ENCODE measurements at regions not wholly inside any gene's neighbourhood (a gene's known extent, or its start where the extent isn't known, plus 50 kb on each side); places are given as distances from the start of the nearest gene placed in this dataset.
"Not testable (repeated sequence)": the region's sequence is repeated elsewhere in the genome, so short reads cannot be mapped to it uniquely, and the experiment has no call there.

DNA sequence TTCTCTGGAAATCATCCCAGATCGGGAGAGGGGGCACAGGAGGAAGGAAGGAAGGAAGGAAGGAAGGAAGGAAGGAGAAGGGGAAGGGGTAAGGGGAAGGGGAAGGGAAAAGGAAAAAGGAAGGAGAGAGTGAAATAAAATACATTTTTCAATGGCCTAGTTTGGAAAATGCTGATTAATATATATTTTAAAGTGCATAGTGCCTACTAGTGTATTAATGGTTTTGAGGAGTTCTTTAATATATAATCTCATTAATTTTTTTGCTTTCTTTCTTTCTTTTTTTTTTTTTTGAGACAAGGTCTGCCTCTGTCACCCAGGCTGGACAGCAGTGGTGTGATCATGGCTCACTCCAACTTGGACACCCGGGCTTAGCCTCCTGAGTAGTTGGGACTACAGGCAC lies 107.8 kb upstream of the FOLH1 start:
- H3K18ac ChIP-seq (ENCODE audit: low read length), result no peak overlapping the region
- H2AFZ ChIP-seq (ENCODE audit: low read length), result no peak overlapping the region
- no peaks in the 10 kb centered on the region for H3K36me3 ChIP-seq (replicated peaks in 1 of 2; ENCODE audit: control insufficient read depth in 2 of 2, insufficient read depth in 2 of 2, low read length in 2 of 2)
- no peak overlapping the region for H3K27ac ChIP-seq (replicated peaks; ENCODE audit: low read length)
- no peak overlapping the region for H4K91ac ChIP-seq (ENCODE audit: low read depth, low read length, poor library complexity)
- no peaks in the 10 kb centered on the region for H3K79me1 ChIP-seq (ENCODE audit: low read depth, low read length)
- H3K4ac ChIP-seq (ENCODE audit: low read length), result no peak overlapping the region
- no peak overlapping the region for H2BK15ac ChIP-seq (ENCODE audit: low read length)
- no peak overlapping the region for H2BK5ac ChIP-seq (ENCODE audit: low read length)
- H2BK12ac ChIP-seq (ENCODE audit: low read length), result no peak overlapping the region
- no peak overlapping the region for H4K8ac ChIP-seq (ENCODE audit: low read depth, low read length)
- no peak overlapping the region for H2AK5ac ChIP-seq (ENCODE audit: low read depth, low read length)
- WGBS, 2 donors (ENCODE audit: extremely low coverage in 2 of 2, insufficient read length in 2 of 2, insufficient replicate concordance in 1 of 2), result no CpG with 5 or more reads among the region's 2 CpGs
- no peak overlapping the region for H3K23ac ChIP-seq (ENCODE audit: low read depth, low read length, poor library complexity)
- no peak overlapping the region for H3K4me3 ChIP-seq (ENCODE audit: low read length in 2 of 2)
- H3K4me1 ChIP-seq (ENCODE audit: control insufficient read depth in 2 of 2, insufficient read depth in 1 of 2, low read depth in 1 of 2, low read length in 2 of 2), result no peaks in the 10 kb centered on the region
- H3K27me3 ChIP-seq (ENCODE audit: control insufficient read depth in 3 of 3, insufficient read depth in 3 of 3, low read depth in 1 of 3, low read length in 3 of 3), result no peaks in the 10 kb centered on the region
- no peak overlapping the region for H3K9ac ChIP-seq (ENCODE audit: low read depth, low read length, poor library complexity)
- no peak overlapping the region for H2BK120ac ChIP-seq (ENCODE audit: low read depth, low read length)
- no peak for DNase-seq (ENCODE audit: low spot score)
- H3K9me3 ChIP-seq (replicated peaks in 1 of 2; ENCODE audit: control insufficient read depth in 2 of 2, insufficient read depth in 1 of 2, low read depth in 1 of 2, low read length in 2 of 2), result no peaks in the 10 kb centered on the region
- H3K4me2 ChIP-seq (ENCODE audit: insufficient read depth, low read length, poor library complexity, severe bottlenecking), result no peak overlapping the region
- no peak overlapping the region for H3K14ac ChIP-seq (ENCODE audit: low read length)

DNA sequence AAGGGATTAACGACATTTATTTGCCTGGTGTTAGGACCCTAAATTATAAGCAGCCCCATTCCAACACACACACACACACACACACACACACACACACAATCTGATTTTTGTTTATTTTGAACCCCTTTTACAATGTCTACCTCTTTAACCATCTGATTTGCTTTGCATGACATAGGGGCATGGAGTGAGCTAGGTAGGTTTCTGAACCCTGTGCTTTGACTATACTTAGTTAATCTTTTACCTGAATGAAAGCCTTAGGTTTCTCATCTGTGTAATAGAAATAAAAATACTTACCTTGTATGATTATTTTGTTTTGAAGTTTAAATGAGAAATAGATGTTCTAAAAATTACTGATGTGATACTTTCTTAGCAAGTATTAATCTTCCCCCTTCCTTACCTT lies 94.7 kb upstream of the FOLH1 start:
- no peak overlapping the region for H3K14ac ChIP-seq (ENCODE audit: low read length)
- H2AK5ac ChIP-seq (ENCODE audit: low read depth, low read length), result no peak overlapping the region
- DNase-seq (ENCODE audit: low spot score), result no peak
- no peaks in the 10 kb centered on the region for H3K36me3 ChIP-seq (replicated peaks in 1 of 2; ENCODE audit: control insufficient read depth in 2 of 2, insufficient read depth in 2 of 2, low read length in 2 of 2)
- no peaks in the 10 kb centered on the region for H3K79me1 ChIP-seq (ENCODE audit: low read depth, low read length)
- no peaks in the 10 kb centered on the region for H3K9me3 ChIP-seq (replicated peaks in 1 of 2; ENCODE audit: control insufficient read depth in 2 of 2, insufficient read depth in 1 of 2, low read depth in 1 of 2, low read length in 2 of 2)
- no peak overlapping the region for H2BK120ac ChIP-seq (ENCODE audit: low read depth, low read length)
- H3K4ac ChIP-seq (ENCODE audit: low read length), result no peak overlapping the region
- H2BK12ac ChIP-seq (ENCODE audit: low read length), result no peak overlapping the region
- H2AFZ ChIP-seq (ENCODE audit: low read length), result no peak overlapping the region
- H3K4me3 ChIP-seq (ENCODE audit: low read length in 2 of 2), result no peak overlapping the region
- WGBS, 2 donors (ENCODE audit: extremely low coverage in 2 of 2, insufficient read length in 2 of 2, insufficient replicate concordance in 1 of 2), result no CpG with 5 or more reads among the region's 1 CpG
- no peaks in the 10 kb centered on the region for H3K4me1 ChIP-seq (ENCODE audit: control insufficient read depth in 2 of 2, insufficient read depth in 1 of 2, low read depth in 1 of 2, low read length in 2 of 2)
- no peak overlapping the region for H3K27ac ChIP-seq (replicated peaks; ENCODE audit: low read length)
- no peaks in the 10 kb centered on the region for H3K27me3 ChIP-seq (ENCODE audit: control insufficient read depth in 3 of 3, insufficient read depth in 3 of 3, low read depth in 1 of 3, low read length in 3 of 3)
- no peak overlapping the region for H4K91ac ChIP-seq (ENCODE audit: low read depth, low read length, poor library complexity)
- no peak overlapping the region for H3K4me2 ChIP-seq (ENCODE audit: insufficient read depth, low read length, poor library complexity, severe bottlenecking)
- no peak overlapping the region for H3K23ac ChIP-seq (ENCODE audit: low read depth, low read length, poor library complexity)
- H3K9ac ChIP-seq (ENCODE audit: low read depth, low read length, poor library complexity), result no peak overlapping the region
- no peak overlapping the region for H3K18ac ChIP-seq (ENCODE audit: low read length)
- H2BK15ac ChIP-seq (ENCODE audit: low read length), result no peak overlapping the region
- no peak overlapping the region for H2BK5ac ChIP-seq (ENCODE audit: low read length)
- H4K8ac ChIP-seq (ENCODE audit: low read depth, low read length), result no peak overlapping the region

- no CpG with 5 or more reads among the region's 2 CpGs for WGBS, 2 donors (ENCODE audit: extremely low coverage in 2 of 2, insufficient read length in 2 of 2, insufficient replicate concordance in 1 of 2)
- Histone ChIP-seq H3K9me3 (replicated peaks in 1 of 2; ENCODE audit: control insufficient read depth in 2 of 2, insufficient read depth in 1 of 2, low read depth in 1 of 2, low read length in 2 of 2) (no peaks in the 10 kb centered on the region), H3K23ac (ENCODE audit: low read depth, low read length, poor library complexity) (no peak overlapping the region), H2BK5ac (ENCODE audit: low read length) (no peak overlapping the region), H2BK120ac (ENCODE audit: low read depth, low read length) (no peak overlapping the region), H3K36me3 (replicated peaks in 1 of 2; ENCODE audit: control insufficient read depth in 2 of 2, insufficient read depth in 2 of 2, low read length in 2 of 2) (no peaks in the 10 kb centered on the region), H4K8ac (ENCODE audit: low read depth, low read length) (no peak overlapping the region), H3K27ac (replicated peaks; ENCODE audit: low read length) (no peak overlapping the region), H3K79me1 (ENCODE audit: low read depth, low read length) (no peaks in the 10 kb centered on the region), H2BK12ac (ENCODE audit: low read length) (no peak overlapping the region), H3K27me3 (ENCODE audit: control insufficient read depth in 3 of 3, insufficient read depth in 3 of 3, low read depth in 1 of 3, low read length in 3 of 3) (no peaks in the 10 kb centered on the region), H3K18ac (ENCODE audit: low read length) (no peak overlapping the region), H3K4me1 (ENCODE audit: control insufficient read depth in 2 of 2, insufficient read depth in 1 of 2, low read depth in 1 of 2, low read length in 2 of 2) (no peaks in the 10 kb centered on the region), H3K4ac (ENCODE audit: low read length) (no peak overlapping the region), H3K4me3 (ENCODE audit: low read length in 2 of 2) (no peak overlapping the region), H2BK15ac (ENCODE audit: low read length) (no peak overlapping the region), H3K4me2 (ENCODE audit: insufficient read depth, low read length, poor library complexity, severe bottlenecking) (no peak overlapping the region), H4K91ac (ENCODE audit: low read depth, low read length, poor library complexity) (no peak overlapping the region), H2AK5ac (ENCODE audit: low read depth, low read length) (no peak overlapping the region), H3K9ac (ENCODE audit: low read depth, low read length, poor library complexity) (no peak overlapping the region), H3K14ac (ENCODE audit: low read length) (no peak overlapping the region), H2AFZ (ENCODE audit: low read length) (no peak overlapping the region)
- DNase-seq (ENCODE audit: low spot score), result no peak
These were observed 94.0 kb upstream of the FOLH1 start for GRCh38 chr11:49302360-49302759.

- DNase-seq (ENCODE audit: low spot score), result not testable (repeated sequence)
These were observed 89.6 kb upstream of the FOLH1 start for GRCh38 chr11:49298017-49298416.

More at GRCh38 chr11:49298017-49298416, 89.6 kb upstream of the FOLH1 start:
- H3K14ac ChIP-seq (ENCODE audit: low read length); H3K27me3 ChIP-seq (ENCODE audit: control insufficient read depth in 3 of 3, insufficient read depth in 3 of 3, low read depth in 1 of 3, low read length in 3 of 3); H3K4me1 ChIP-seq (ENCODE audit: control insufficient read depth in 2 of 2, insufficient read depth in 1 of 2, low read depth in 1 of 2, low read length in 2 of 2); H3K9me3 ChIP-seq (replicated peaks in 1 of 2; ENCODE audit: control insufficient read depth in 2 of 2, insufficient read depth in 1 of 2, low read depth in 1 of 2, low read length in 2 of 2); H3K36me3 ChIP-seq (replicated peaks in 1 of 2; ENCODE audit: control insufficient read depth in 2 of 2, insufficient read depth in 2 of 2, low read length in 2 of 2); H4K8ac ChIP-seq (ENCODE audit: low read depth, low read length); H3K9ac ChIP-seq (ENCODE audit: low read depth, low read length, poor library complexity); H2BK12ac ChIP-seq (ENCODE audit: low read length); H2BK15ac ChIP-seq (ENCODE audit: low read length); H3K23ac ChIP-seq (ENCODE audit: low read depth, low read length, poor library complexity); H3K27ac ChIP-seq (replicated peaks; ENCODE audit: low read length); H2BK120ac ChIP-seq (ENCODE audit: low read depth, low read length); H3K4ac ChIP-seq (ENCODE audit: low read length); H2AK5ac ChIP-seq (ENCODE audit: low read depth, low read length); H3K18ac ChIP-seq (ENCODE audit: low read length); H4K91ac ChIP-seq (ENCODE audit: low read depth, low read length, poor library complexity); H3K79me1 ChIP-seq (ENCODE audit: low read depth, low read length); H2AFZ ChIP-seq (ENCODE audit: low read length); H3K4me2 ChIP-seq (ENCODE audit: insufficient read depth, low read length, poor library complexity, severe bottlenecking); H2BK5ac ChIP-seq (ENCODE audit: low read length); H3K4me3 ChIP-seq (ENCODE audit: low read length in 2 of 2): not testable (repeated sequence)
- no CpG with 5 or more reads among the region's 1 CpG for WGBS, 2 donors (ENCODE audit: extremely low coverage in 2 of 2, insufficient read length in 2 of 2, insufficient replicate concordance in 1 of 2)
